Loucy (cell line): ENCODE measurements at regions not wholly inside any gene's neighbourhood (a gene's known extent, or its start where the extent isn't known, plus 50 kb on each side); places are given as distances from the start of the nearest gene placed in this dataset.
A peak's percentile ranks its signal among the peaks of the same experiment; 100 is the strongest.
"Not testable (repeated sequence)": the region's sequence is repeated elsewhere in the genome, so short reads cannot be mapped to it uniquely, and the experiment has no call there.

ENCODE experiments used
- H2AFZ ChIP-seq: fragments of 200-600 bp; sonication (generic); 2 replicates; pipeline ENCODE4 v1.6.0; 2016; ENCODE audit warnings: antibody characterized with exemption, mild to moderate bottlenecking, low read length, moderate library complexity
- H3F3A ChIP-seq: fragments of 200-600 bp; 2 replicates; pipeline ENCODE4 v1.6.0; 2016; ENCODE audit warnings: antibody characterized with exemption, low read depth, mild to moderate bottlenecking
- H3K27me3 ChIP-seq: fragments of 200-600 bp; sonication (generic); 2 replicates; pipeline ENCODE4 v1.6.1; 2014; ENCODE audit warnings: low read length, mild to moderate bottlenecking; ENCODE audit not compliant: insufficient read depth, poor library complexity, severe bottlenecking
- H3K36me3 ChIP-seq: fragments of 200-600 bp; sonication (generic); 2 replicates; pipeline ENCODE4 v1.6.1; 2016; ENCODE audit warnings: low read length; ENCODE audit not compliant: insufficient read depth
- H3K4me1 ChIP-seq: fragments of 200-600 bp; sonication (generic); 2 replicates; pipeline ENCODE4 v1.5.1; 2014; ENCODE audit warnings: low read length, mild to moderate bottlenecking; ENCODE audit not compliant: insufficient read depth, poor library complexity, severe bottlenecking
- H3K4me2 ChIP-seq: fragments of 200-600 bp; sonication (generic); 2 replicates; pipeline ENCODE4 v1.6.0; 2014; ENCODE audit warnings: antibody characterized with exemption, low read length, low read depth, mild to moderate bottlenecking; ENCODE audit not compliant: poor library complexity, severe bottlenecking
- H3K4me3 ChIP-seq: fragments of 200-600 bp; sonication (generic); 2 replicates; pipeline ENCODE4 v1.5.1; 2014; ENCODE audit warnings: low read length, mild to moderate bottlenecking, mixed read lengths; ENCODE audit not compliant: poor library complexity, severe bottlenecking
- H3K79me2 ChIP-seq: fragments of 200-600 bp; sonication (generic); 2 replicates; pipeline ENCODE4 v1.6.1; 2014; ENCODE audit warnings: low read length; ENCODE audit not compliant: insufficient read depth
- H3K9ac ChIP-seq: fragments of 200-600 bp; sonication (generic); 2 replicates; pipeline ENCODE4 v1.6.0; 2014; ENCODE audit warnings: mild to moderate bottlenecking, low read depth, low read length, moderate library complexity; ENCODE audit not compliant: poor library complexity, severe bottlenecking
- H3K9me2 ChIP-seq: fragments of 200-600 bp; sonication (generic); replicated peaks from 2 replicates; pipeline ENCODE4 v1.6.1; 2016; ENCODE audit warnings: low read depth, low read length, mixed read lengths
- H3K9me3 ChIP-seq: fragments of 200-600 bp; sonication (generic); 2 replicates; pipeline ENCODE4 v1.6.1; 2014; ENCODE audit warnings: mild to moderate bottlenecking, antibody characterized with exemption, low read length, low read depth; ENCODE audit not compliant: insufficient read depth
- H4K20me1 ChIP-seq: fragments of 200-600 bp; sonication (generic); 2 replicates; pipeline ENCODE4 v1.6.0; 2014; ENCODE audit warnings: antibody characterized with exemption, low read length, mild to moderate bottlenecking; ENCODE audit not compliant: insufficient read depth, poor library complexity, severe bottlenecking
- EZH2phosphoT487 ChIP-seq: fragments of 200-600 bp; IDR thresholded peaks from 2 replicates; pipeline ENCODE4 v1.6.1; 2018; ENCODE audit warnings: antibody characterized with exemption, mild to moderate bottlenecking, moderate library complexity, borderline replicate concordance
- TF ChIP-seq, protein P1 (sequence below): fragments of 200-600 bp; sonication (generic); conservative IDR thresholded peaks from 2 replicates; pipeline ENCODE4 v1.5.1; 2014; ENCODE audit warnings: mild to moderate bottlenecking, antibody characterized with exemption, low read length

DNA sequence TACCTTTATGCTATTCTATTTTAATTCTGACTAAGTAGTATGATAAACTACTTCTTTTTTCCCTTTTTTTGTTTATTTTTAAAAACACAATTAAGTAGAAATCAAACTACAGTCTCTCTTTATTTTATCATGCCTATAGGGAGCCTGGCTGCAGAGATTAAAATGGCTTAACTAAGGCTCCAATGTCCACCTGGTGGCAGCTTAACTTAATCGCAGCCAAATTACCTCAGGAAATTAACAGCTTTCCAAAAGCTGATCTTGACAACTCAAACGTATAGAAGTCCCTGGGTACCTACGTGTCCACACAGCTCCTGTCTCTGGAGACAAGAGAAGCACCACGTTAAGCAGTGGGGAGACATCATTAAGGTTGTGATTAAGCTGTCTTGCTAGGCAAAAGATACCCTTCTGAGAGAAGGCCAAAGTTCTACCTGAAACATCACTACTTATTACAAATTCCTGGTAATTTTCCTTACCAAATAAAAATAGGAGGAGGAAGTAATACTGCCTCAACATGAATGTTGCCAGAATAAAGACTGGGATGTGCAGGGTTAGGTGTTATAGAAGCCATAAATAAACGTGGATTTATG is 63.2 kb upstream of the SNX19 start:
- Histone ChIP-seq H3F3A (no peaks in the 10 kb centered on the region), H2AFZ (no peak overlapping the region), H3K9me3 (0 out of 2 replicates have a peak, but pooled peaks cover 2% of the 10 kb centered on the region), H3K79me2 (no peaks in the 10 kb centered on the region), H3K9me2 (no peaks in the 10 kb centered on the region), H3K36me3 (no peaks in the 10 kb centered on the region), H4K20me1 (no peaks in the 10 kb centered on the region), H3K4me2 (no peak overlapping the region), H3K4me3 (no peak overlapping the region), H3K4me1 (no peaks in the 10 kb centered on the region), H3K9ac (no peak overlapping the region), H3K27me3 (no peaks in the 10 kb centered on the region)
- TF ChIP-seq EZH2phosphoT487: no peak
- TF ChIP-seq, protein P1, sequence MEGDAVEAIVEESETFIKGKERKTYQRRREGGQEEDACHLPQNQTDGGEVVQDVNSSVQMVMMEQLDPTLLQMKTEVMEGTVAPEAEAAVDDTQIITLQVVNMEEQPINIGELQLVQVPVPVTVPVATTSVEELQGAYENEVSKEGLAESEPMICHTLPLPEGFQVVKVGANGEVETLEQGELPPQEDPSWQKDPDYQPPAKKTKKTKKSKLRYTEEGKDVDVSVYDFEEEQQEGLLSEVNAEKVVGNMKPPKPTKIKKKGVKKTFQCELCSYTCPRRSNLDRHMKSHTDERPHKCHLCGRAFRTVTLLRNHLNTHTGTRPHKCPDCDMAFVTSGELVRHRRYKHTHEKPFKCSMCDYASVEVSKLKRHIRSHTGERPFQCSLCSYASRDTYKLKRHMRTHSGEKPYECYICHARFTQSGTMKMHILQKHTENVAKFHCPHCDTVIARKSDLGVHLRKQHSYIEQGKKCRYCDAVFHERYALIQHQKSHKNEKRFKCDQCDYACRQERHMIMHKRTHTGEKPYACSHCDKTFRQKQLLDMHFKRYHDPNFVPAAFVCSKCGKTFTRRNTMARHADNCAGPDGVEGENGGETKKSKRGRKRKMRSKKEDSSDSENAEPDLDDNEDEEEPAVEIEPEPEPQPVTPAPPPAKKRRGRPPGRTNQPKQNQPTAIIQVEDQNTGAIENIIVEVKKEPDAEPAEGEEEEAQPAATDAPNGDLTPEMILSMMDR: peak; percentile 58

DNA sequence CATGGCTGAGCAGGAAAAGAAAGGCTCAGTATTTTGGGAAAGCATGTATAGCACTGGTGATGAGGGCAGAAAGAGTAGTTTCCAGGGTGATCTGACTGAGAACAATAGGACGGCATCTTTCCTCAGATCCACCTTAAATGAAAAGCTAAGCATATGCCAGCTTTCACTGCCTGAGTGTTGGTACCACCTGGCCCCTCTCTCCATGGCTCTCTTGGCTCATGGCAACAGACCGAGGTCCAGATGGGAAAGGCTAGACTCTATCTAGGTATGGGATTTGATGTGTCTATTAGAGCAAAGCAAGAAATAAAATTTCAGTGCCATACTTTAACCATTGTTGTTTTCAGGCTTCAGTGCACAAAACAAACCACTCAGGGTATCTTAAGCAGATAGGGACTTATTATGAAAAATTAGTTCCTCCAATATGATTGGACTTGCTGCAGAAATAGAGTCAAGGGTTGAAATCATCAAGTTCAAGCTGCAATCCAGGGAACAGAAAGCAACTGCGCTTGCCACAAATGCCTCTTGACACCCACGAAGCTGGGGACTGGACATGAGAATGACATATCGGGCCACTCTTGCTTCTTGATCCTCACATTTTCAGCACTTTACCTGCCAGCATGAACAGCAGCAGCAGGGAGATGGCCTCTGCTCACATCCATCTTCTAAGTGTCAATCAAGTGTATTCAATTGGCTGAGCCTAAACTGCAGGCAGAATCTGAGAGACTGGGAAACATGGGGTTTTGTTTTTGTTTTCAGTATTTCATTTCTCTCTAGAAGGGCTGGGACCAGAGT is 64.0 kb upstream of the SNX19 start:
- Histone ChIP-seq H3K9me3 (0 out of 2 replicates have a peak, but pooled peaks cover 2% of the 10 kb centered on the region), H3K9me2 (no peaks in the 10 kb centered on the region), H3K4me3 (no peak overlapping the region), H3F3A (no peaks in the 10 kb centered on the region), H3K27me3 (no peaks in the 10 kb centered on the region), H3K36me3 (no peaks in the 10 kb centered on the region), H2AFZ (no peak overlapping the region), H3K4me2 (no peak overlapping the region), H3K4me1 (no peaks in the 10 kb centered on the region), H3K9ac (no peak overlapping the region), H4K20me1 (no peaks in the 10 kb centered on the region), H3K79me2 (no peaks in the 10 kb centered on the region)
- TF ChIP-seq, protein P1: no peak
- no peak for TF ChIP-seq EZH2phosphoT487

DNA sequence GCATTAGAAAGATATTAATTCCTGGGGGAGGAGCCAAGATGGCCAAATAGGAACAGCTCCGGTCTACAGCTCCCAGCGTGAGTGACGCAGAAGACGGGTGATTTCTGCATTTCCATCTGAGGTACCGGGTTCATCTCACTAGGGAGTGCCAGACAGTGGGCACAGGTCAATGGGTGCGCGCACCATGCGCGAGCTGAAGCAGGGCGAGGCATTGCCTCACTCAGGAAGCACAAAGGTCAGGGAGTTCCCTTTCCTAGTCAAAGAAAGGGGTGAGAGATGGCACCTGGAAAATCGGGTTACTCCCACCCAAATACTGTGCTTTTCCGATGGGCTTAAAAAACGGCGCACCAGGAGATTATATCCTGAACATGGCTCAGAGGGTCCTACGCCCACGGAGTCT is 68.0 kb upstream of the SNX19 start:
- not testable (repeated sequence) for H3K9me2 ChIP-seq, H3K79me2 ChIP-seq, H3K9me3 ChIP-seq, H2AFZ ChIP-seq, H3K27me3 ChIP-seq, H3F3A ChIP-seq, H3K9ac ChIP-seq, H3K4me3 ChIP-seq, H3K36me3 ChIP-seq, H4K20me1 ChIP-seq, H3K4me1 ChIP-seq, H3K4me2 ChIP-seq

DNA sequence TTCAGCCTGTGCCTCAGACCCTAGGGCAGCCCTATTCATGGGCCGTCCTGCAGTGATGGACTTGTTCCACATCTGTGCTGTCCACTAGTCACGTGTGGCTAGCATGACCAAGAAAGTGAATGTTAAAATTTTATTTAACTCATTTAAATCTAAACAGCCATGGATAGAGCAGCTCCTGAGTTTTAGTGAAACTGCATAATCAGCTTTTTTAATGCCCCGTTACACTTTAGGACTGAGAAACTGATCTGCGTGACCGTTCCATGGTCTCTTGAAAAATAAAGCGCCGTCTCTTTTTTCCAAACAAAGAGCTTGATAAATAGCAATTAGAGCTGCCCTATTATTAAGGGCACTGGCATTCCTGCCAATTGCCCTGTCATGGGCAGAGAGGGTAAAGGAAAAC is 76.5 kb upstream of the SNX19 start:
- Histone ChIP-seq H3F3A (no peaks in the 10 kb centered on the region), H3K4me3 (no peak overlapping the region), H2AFZ (no peak overlapping the region), H3K4me2 (no peak overlapping the region), H3K9ac (no peak overlapping the region), H3K79me2 (no peaks in the 10 kb centered on the region), H4K20me1 (no peaks in the 10 kb centered on the region), H3K4me1 (no peaks in the 10 kb centered on the region), H3K27me3 (no peaks in the 10 kb centered on the region), H3K9me2 (no peaks in the 10 kb centered on the region), H3K36me3 (no peaks in the 10 kb centered on the region), H3K9me3 (no peaks in the 10 kb centered on the region)
- no peak for TF ChIP-seq EZH2phosphoT487
- TF ChIP-seq, protein P1: no peak
